Adrenal gland (tissue), 9 donors: ENCODE measurements at regions not wholly inside any gene's neighbourhood (a gene's known extent, or its start where the extent isn't known, plus 50 kb on each side); places are given as distances from the start of the nearest gene placed in this dataset.

ENCODE experiments used
- DNase-seq, 7 donors: peaks; one replicate each; pipeline ENCODE4 v3.0.0-alpha.2; 2019 to 2020
- H3K27ac ChIP-seq, 5 donors: fragments of 200-600 bp; sonication (generic) in 4 of 5; 1 replicate in 3 of 5; 2 replicates in 2 of 5; pipeline versions ENCODE4 v1.5.1 to v1.8.0; 2016 to 2020; ENCODE audit warnings: mild to moderate bottlenecking in 1 of 5
- H3K27me3 ChIP-seq: fragments of 200-600 bp; 2 replicates; pipeline ENCODE4 v1.8.0; 2021
- H3K36me3 ChIP-seq, 2 donors: fragments of 200-600 bp; replicated peaks in 1 of 2; 1 replicate in 1 of 2; 2 replicates in 1 of 2; pipeline versions ENCODE4 v1.5.1 to v1.8.0; 2018 to 2022
- H3K4me1 ChIP-seq, 2 donors: fragments of 200-600 bp; replicated peaks in 1 of 2; 1 replicate in 1 of 2; 2 replicates in 1 of 2; pipeline versions ENCODE4 v1.5.1 to v1.8.0; 2018 to 2021
- H3K4me3 ChIP-seq, 4 donors: fragments of 200-600 bp; sonication (generic) in 3 of 4; one replicate each; pipeline ENCODE4 v1.5.1; 2016 to 2018
- H3K9me3 ChIP-seq, 3 donors: fragments of 200-600 bp; sonication (generic) in 1 of 3; replicated peaks in 1 of 3; 1 replicate in 2 of 3; 2 replicates in 1 of 3; pipeline versions ENCODE4 v1.5.1 to v1.8.0; 2016 to 2021
- CTCF ChIP-seq, 6 experiments: fragments of 450-650 bp in 4 of 6; fragments of 200-600 bp in 2 of 6; sonication (generic) in 1 of 6; IDR thresholded peaks; 1 replicate in 5 of 6; 2 replicates in 1 of 6; pipeline versions ENCODE4 v1.5.1 to v1.8.0; 2016 to 2021; ENCODE audit warnings: antibody characterized with exemption in 6 of 6, mild to moderate bottlenecking in 2 of 6, moderate library complexity in 1 of 6
- POLR2A ChIP-seq, 2 donors: fragments of 450-650 bp; IDR thresholded peaks; one replicate each; pipeline ENCODE4 v1.6.1; 2017; ENCODE audit warnings: antibody characterized with exemption in 2 of 2, mild to moderate bottlenecking in 2 of 2, moderate library complexity in 1 of 2
- WGBS, 4 donors: extraction: QIAGEN DNeasy Blood & Tissue Kit in 2 of 4; methylation state at CpG; one replicate each; pipeline versions ENCODE4 v1.1.5 to v1.1.7; 2013 to 2017; 5-methylcytosine and 5-hydroxymethylcytosine counted together
- intact Hi-C, 2 donors: fragments of 100-400 bp; cut with DNase I; formaldehyde crosslinking; loops; one replicate each; pipeline versions ENCODE4 v1.14.1 to v1.15.0; 2022 to 2023
- donor health status: healthy with polysubstance abuse.
- donor health status: Bipolar disorder and iron deficiency.
- donor health status: DM: yes; HTN: yes; CAD: no.
- donor health status: DM: no; HTN: no; CAD: no.
- donor health status: DM: no; HTN: no; CAD: no.

DNA sequence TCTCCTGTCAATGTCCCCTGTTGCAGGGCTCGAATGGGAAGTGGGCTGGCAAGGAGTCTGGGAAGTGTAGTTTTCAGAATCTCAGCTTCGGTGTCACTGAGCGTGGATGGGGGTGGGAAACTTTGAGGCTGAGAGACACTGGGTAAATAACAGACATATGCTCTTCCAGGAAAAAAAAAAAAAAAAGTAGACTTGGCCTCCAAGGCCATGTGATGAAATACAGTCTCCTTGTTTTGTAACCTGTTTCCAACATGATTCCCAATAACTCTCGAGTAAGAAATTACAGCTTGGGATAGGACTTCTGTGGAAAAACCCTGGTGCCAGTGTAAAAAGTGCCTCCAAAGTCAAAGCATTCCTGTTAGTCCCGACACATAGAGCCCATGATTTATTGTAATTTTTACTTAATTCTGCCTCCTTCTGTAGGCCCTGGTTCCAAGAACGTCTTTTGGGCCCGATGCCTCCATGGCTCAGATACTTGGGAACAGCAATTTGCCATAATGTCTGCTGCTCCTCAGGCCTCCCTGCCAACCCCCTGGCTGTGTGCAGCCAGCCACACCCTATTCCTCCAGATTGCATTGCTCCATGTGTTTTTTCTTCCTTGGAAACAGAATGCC, 119.5 kb upstream of the TNC start:
- no peak for TF ChIP-seq CTCF (IDR thresholded peaks at IDR 0.05)
- TF ChIP-seq POLR2A (IDR thresholded peaks at IDR 0.05) = no peak
- intact Hi-C loops = no loop called here
- DNase-seq = no peak
- WGBS, 4 donors = 67 to 78% (median 73%) methylated on average over 7 of the region's 7 CpGs
- H3K27me3 ChIP-seq = no peaks in the 10 kb centered on the region
- H3K27ac ChIP-seq = no peak overlapping the region
- no peaks in the 10 kb centered on the region for H3K4me1 ChIP-seq
- H3K4me3 ChIP-seq = no peak overlapping the region
- H3K9me3 ChIP-seq = no peaks in the 10 kb centered on the region
- no peaks in the 10 kb centered on the region for H3K36me3 ChIP-seq

GRCh38 chr9:115240676-115241075, 122.7 kb upstream of the TNC start:
- Histone ChIP-seq H3K27me3 (no peaks in the 10 kb centered on the region), H3K9me3 (no peaks in the 10 kb centered on the region), H3K4me1 (no peaks in the 10 kb centered on the region), H3K27ac (no peak overlapping the region), H3K4me3 (no peak overlapping the region), H3K36me3 (no peaks in the 10 kb centered on the region)
- DNase-seq = no peak
- 77 to 86% (median 83%) methylated on average over 1 of the region's 1 CpG for WGBS, 4 donors
- TF ChIP-seq POLR2A (IDR thresholded peaks at IDR 0.05) = no peak
- no peak for TF ChIP-seq CTCF (IDR thresholded peaks at IDR 0.05)
- intact Hi-C loops = no loop called here

GRCh38 chr9:115241641-115242040, 123.7 kb upstream of the TNC start:
- H3K27me3 ChIP-seq = no peaks in the 10 kb centered on the region
- TF ChIP-seq POLR2A (IDR thresholded peaks at IDR 0.05) = no peak
- no peak for TF ChIP-seq CTCF (IDR thresholded peaks at IDR 0.05)
- 45 to 60% (median 50%) methylated on average over 2 of the region's 2 CpGs for WGBS, 4 donors
- intact Hi-C loops = no loop called here
- H3K9me3 ChIP-seq = no peaks in the 10 kb centered on the region
- no peaks in the 10 kb centered on the region for H3K36me3 ChIP-seq
- H3K4me3 ChIP-seq = no peak overlapping the region
- no peak overlapping the region for H3K27ac ChIP-seq
- H3K4me1 ChIP-seq = no peaks in the 10 kb centered on the region
- DNase-seq = no peak

DNA sequence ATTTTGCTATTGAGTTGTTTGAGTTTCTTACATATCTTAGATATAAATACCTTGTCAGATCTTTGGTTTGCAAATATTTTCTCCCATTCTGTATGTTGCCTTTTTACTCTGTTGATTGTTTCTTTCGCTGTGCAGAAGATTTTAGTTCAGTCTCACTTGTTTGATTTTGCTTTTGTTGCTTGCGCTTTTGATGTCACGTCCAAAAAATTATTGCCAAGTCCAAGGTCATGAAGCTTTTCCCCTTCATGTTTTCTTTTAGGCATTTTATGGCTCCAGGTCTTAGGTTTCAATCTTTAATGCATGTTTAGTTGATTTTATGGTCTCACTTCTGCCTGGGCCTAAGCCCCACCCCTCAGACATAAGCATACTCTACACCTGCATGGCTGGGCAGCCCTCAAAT, 131.5 kb upstream of the TNC start:
- Histone ChIP-seq H3K27ac (no peak overlapping the region), H3K27me3 (no peaks in the 10 kb centered on the region), H3K4me3 (no peak overlapping the region), H3K9me3 (no peaks in the 10 kb centered on the region), H3K36me3 (no peaks in the 10 kb centered on the region), H3K4me1 (no peaks in the 10 kb centered on the region)
- TF ChIP-seq POLR2A (IDR thresholded peaks at IDR 0.05) (no peak), CTCF (IDR thresholded peaks at IDR 0.05) (no peak)
- intact Hi-C loops = no loop called here
- 49 to 58% (median 53%) methylated on average over 3 of the region's 3 CpGs for WGBS, 4 donors
- no peak for DNase-seq
